ENCODE measurements at regions not wholly inside any gene's neighbourhood (a gene's known extent, or its start where the extent isn't known, plus 50 kb on each side); places are given as distances from the start of the nearest gene placed in this dataset.

DNA sequence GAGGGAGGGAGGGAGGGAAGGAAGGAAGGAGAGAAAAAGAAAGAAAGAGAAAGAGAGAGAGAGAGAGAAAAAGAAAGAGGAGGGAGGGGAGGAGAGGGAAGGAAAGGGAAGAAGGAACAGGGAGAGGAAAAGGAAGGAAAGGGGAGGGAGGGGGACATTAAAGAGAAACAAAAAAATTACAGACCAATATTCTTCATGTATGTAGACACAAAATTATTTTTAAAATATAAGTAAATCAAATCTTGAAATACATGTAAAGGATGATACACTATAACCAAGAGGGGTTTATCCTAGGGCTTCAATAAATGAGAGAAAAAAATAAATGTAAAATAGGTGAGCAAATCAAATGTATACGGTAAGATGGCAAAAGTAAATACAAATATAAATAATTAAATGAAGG, 71.2 kb upstream of the TMEM244 start:
- no peak for TF ChIP-seq ARNT (IDR thresholded peaks at IDR 0.05)
- TF ChIP-seq SP1 (IDR thresholded peaks at IDR 0.05), result no peak
- no peak for TF ChIP-seq FOXM1 (IDR thresholded peaks at IDR 0.05; ENCODE audit: borderline replicate concordance)
- TF ChIP-seq, protein P1, sequence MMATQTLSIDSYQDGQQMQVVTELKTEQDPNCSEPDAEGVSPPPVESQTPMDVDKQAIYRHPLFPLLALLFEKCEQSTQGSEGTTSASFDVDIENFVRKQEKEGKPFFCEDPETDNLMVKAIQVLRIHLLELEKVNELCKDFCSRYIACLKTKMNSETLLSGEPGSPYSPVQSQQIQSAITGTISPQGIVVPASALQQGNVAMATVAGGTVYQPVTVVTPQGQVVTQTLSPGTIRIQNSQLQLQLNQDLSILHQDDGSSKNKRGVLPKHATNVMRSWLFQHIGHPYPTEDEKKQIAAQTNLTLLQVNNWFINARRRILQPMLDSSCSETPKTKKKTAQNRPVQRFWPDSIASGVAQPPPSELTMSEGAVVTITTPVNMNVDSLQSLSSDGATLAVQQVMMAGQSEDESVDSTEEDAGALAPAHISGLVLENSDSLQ (IDR thresholded peaks at IDR 0.05), result no peak
- no peak for TF ChIP-seq BHLHE40 (IDR thresholded peaks at IDR 0.05; ENCODE audit: borderline replicate concordance)
- no peak for TF ChIP-seq LEF1 (IDR thresholded peaks at IDR 0.05; ENCODE audit: borderline replicate concordance)
- no peak for TF ChIP-seq HDGF (IDR thresholded peaks at IDR 0.05; ENCODE audit: borderline replicate concordance)
- TF ChIP-seq SUZ12 (IDR thresholded peaks at IDR 0.05), result no peak
- TF ChIP-seq FOXK2 (IDR thresholded peaks at IDR 0.05), result no peak
- TF ChIP-seq FOXA1 (IDR thresholded peaks at IDR 0.05), result no peak
- TF ChIP-seq ELF4 (IDR thresholded peaks at IDR 0.05), result no peak
- no peak for TF ChIP-seq CTBP1 (IDR thresholded peaks at IDR 0.05; ENCODE audit: borderline replicate concordance)
